HUES48 (cell line): ENCODE measurements at regions not wholly inside any gene's neighbourhood (a gene's known extent, or its start where the extent isn't known, plus 50 kb on each side); places are given as distances from the start of the nearest gene placed in this dataset.

ENCODE experiments used
- H3K27ac ChIP-seq: one replicate; pipeline ENCODE4 v1.7.0; 2013; ENCODE audit warnings: low read depth, low read length, inconsistent platforms
- H3K27me3 ChIP-seq: 2 replicates; pipeline ENCODE4 v1.6.1; 2013; ENCODE audit warnings: mild to moderate bottlenecking, low read length; ENCODE audit not compliant: control insufficient read depth, insufficient read depth
- H3K36me3 ChIP-seq: 2 replicates; pipeline ENCODE4 v1.6.1; 2013; ENCODE audit warnings: low read length; ENCODE audit not compliant: control insufficient read depth, insufficient read depth
- H3K4me1 ChIP-seq: 2 replicates; pipeline ENCODE4 v1.6.1; 2013; ENCODE audit warnings: mild to moderate bottlenecking, low read length; ENCODE audit not compliant: control insufficient read depth, insufficient read depth
- H3K4me3 ChIP-seq: 2 replicates; pipeline ENCODE4 v1.5.1; 2013; ENCODE audit warnings: mild to moderate bottlenecking, low read depth, low read length
- H3K9ac ChIP-seq: 2 replicates; pipeline ENCODE4 v1.6.1; 2013; ENCODE audit warnings: mild to moderate bottlenecking, low read depth, low read length, moderate library complexity
- H3K9me3 ChIP-seq: 2 replicates; pipeline ENCODE4 v1.6.1; 2013; ENCODE audit warnings: low read length; ENCODE audit not compliant: control insufficient read depth, insufficient read depth

DNA sequence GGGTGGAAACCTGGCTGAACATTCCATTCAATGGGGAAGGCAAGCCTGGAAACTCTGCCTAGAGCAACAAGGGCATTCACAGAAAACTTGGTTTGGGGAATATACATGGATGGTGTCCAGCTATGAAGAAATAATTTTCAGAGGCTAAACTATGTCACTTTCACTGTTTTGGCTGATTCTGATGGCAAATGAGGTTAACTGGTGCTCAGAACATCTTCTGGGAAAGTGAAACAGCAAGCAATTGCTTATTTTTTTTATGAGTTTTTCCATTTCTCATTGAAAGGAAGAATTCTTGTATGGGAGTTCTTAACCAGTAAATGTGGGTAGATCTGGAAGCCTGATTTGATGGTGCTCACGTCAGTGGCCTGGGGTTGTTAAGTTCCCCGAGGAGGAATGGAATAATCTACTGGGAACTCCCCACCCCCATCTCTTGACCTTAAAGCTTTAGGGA, 132.8 kb upstream of the BTG1 start:
- Histone ChIP-seq H3K4me3 (no peak overlapping the region), H3K27ac (no peak overlapping the region), H3K27me3 (no peaks in the 10 kb centered on the region), H3K4me1 (no peaks in the 10 kb centered on the region), H3K9ac (no peak overlapping the region), H3K9me3 (no peaks in the 10 kb centered on the region), H3K36me3 (no peaks in the 10 kb centered on the region)

GRCh38 chr12:92277795-92278194, 132.1 kb upstream of the BTG1 start:
- Histone ChIP-seq H3K4me1 (no peaks in the 10 kb centered on the region), H3K27ac (no peak overlapping the region), H3K9ac (no peak overlapping the region), H3K9me3 (no peaks in the 10 kb centered on the region), H3K36me3 (no peaks in the 10 kb centered on the region), H3K4me3 (no peak overlapping the region), H3K27me3 (no peaks in the 10 kb centered on the region)

GRCh38 chr12:92276276-92276675, 130.6 kb upstream of the BTG1 start:
- Histone ChIP-seq H3K4me1 (no peaks in the 10 kb centered on the region), H3K4me3 (no peak overlapping the region), H3K9ac (no peak overlapping the region), H3K27ac (no peak overlapping the region), H3K27me3 (no peaks in the 10 kb centered on the region), H3K9me3 (no peaks in the 10 kb centered on the region), H3K36me3 (no peaks in the 10 kb centered on the region)

GRCh38 chr12:92275443-92276154, 130.0 kb upstream of the BTG1 start:
- Histone ChIP-seq H3K27ac (no peak overlapping the region), H3K9ac (no peak overlapping the region), H3K4me3 (no peak overlapping the region), H3K9me3 (no peaks in the 10 kb centered on the region), H3K36me3 (no peaks in the 10 kb centered on the region), H3K4me1 (no peaks in the 10 kb centered on the region), H3K27me3 (no peaks in the 10 kb centered on the region)

DNA sequence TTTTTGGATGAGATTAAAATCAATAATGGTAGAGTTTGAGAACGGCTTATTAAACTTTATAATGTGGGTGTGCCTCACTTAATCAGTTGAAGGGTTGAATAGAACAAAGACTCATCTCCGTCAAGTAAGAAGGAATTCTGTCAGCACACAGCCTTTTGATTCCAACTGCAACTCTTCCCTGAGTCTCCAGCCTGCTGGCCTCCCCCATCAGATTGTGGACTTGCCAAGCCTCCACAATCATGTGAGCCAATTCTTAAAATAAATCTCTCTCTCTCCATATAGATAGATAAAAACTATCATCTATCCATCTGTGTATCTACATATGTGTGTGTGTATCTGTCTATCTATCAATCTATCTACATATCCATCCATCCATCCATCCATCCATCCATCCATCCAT, 127.4 kb upstream of the BTG1 start:
- H3K9ac ChIP-seq: no peak overlapping the region
- H3K27ac ChIP-seq: no peak overlapping the region
- no peak overlapping the region for H3K4me3 ChIP-seq
- H3K4me1 ChIP-seq: no peaks in the 10 kb centered on the region
- no peaks in the 10 kb centered on the region for H3K36me3 ChIP-seq
- no peaks in the 10 kb centered on the region for H3K9me3 ChIP-seq
- H3K27me3 ChIP-seq: no peaks in the 10 kb centered on the region

DNA sequence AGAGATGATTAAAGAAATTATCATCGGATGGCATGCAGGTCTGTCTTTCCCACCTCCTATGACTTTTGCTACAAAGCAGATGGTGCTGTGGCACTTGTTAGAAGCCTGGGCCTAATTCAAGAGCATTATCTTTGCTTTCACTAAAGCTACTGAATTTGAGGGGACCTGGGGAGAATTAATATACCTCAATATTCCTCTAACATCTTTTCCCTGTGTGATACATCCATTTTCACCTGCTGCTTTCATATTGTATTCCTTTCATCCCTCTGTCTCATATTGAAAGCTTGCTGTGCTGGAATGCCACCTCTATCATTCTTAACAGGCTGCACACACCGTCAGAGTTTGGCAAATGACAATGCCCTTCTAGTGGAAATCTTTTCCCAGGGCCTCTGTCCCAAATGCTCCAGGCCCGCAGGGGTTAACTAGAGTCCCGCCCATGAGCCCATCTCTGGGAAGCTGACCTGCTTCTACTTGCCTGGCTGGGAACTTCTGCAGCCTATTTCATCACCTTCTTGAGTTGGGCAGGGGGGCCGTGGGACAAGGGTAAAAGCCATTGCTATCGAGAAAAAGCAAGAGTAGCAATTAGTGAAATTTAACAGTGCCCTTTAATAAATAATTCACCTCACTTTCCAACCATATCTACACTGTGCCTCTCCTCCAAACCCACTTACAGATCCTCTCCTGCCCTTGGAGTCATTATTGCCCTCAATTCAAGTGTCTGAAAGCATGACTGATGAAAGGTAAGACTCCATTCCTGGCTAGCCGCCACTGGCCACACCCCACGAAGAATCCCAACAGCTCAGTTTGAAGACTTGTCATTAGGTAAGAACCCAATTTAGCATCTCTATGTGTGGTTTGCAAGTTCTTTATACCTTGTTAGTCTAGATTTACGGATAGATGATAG, 126.7 kb upstream of the BTG1 start:
- H3K9me3 ChIP-seq: no peaks in the 10 kb centered on the region
- no peaks in the 10 kb centered on the region for H3K27me3 ChIP-seq
- H3K4me3 ChIP-seq: no peak overlapping the region
- H3K9ac ChIP-seq: no peak overlapping the region
- no peaks in the 10 kb centered on the region for H3K4me1 ChIP-seq
- H3K27ac ChIP-seq: no peak overlapping the region
- no peaks in the 10 kb centered on the region for H3K36me3 ChIP-seq

GRCh38 chr12:92271341-92271740, 125.7 kb upstream of the BTG1 start:
- H3K4me3 ChIP-seq: no peak overlapping the region

GRCh38 chr12:92270521-92270920, 124.9 kb upstream of the BTG1 start:
- Histone ChIP-seq H3K27ac (no peak overlapping the region), H3K4me1 (no peaks in the 10 kb centered on the region), H3K9me3 (no peaks in the 10 kb centered on the region), H3K27me3 (no peaks in the 10 kb centered on the region), H3K36me3 (no peaks in the 10 kb centered on the region), H3K9ac (no peak overlapping the region), H3K4me3 (no peak overlapping the region)

More at GRCh38 chr12:92271341-92271740, 125.7 kb upstream of the BTG1 start:
- no peaks in the 10 kb centered on the region for H3K9me3 ChIP-seq
- no peaks in the 10 kb centered on the region for H3K4me1 ChIP-seq
- no peaks in the 10 kb centered on the region for H3K27me3 ChIP-seq
- H3K27ac ChIP-seq: no peak overlapping the region
- no peaks in the 10 kb centered on the region for H3K36me3 ChIP-seq
- H3K9ac ChIP-seq: no peak overlapping the region

GRCh38 chr12:92268946-92269345, 123.3 kb upstream of the BTG1 start:
- no peaks in the 10 kb centered on the region for H3K9me3 ChIP-seq
- H3K4me1 ChIP-seq: no peaks in the 10 kb centered on the region
- no peaks in the 10 kb centered on the region for H3K27me3 ChIP-seq
- H3K4me3 ChIP-seq: no peak overlapping the region
- H3K36me3 ChIP-seq: no peaks in the 10 kb centered on the region
- H3K9ac ChIP-seq: no peak overlapping the region
- no peak overlapping the region for H3K27ac ChIP-seq

GRCh38 chr12:92261692-92262091, 116.0 kb upstream of the BTG1 start:
- H3K9me3 ChIP-seq: no peaks in the 10 kb centered on the region
- no peaks in the 10 kb centered on the region for H3K27me3 ChIP-seq
- H3K4me1 ChIP-seq: 0 out of 2 replicates have a peak, but pooled peaks cover 1% of the 10 kb centered on the region
- no peak overlapping the region for H3K4me3 ChIP-seq
- no peak overlapping the region for H3K9ac ChIP-seq
- H3K27ac ChIP-seq: no peak overlapping the region
- H3K36me3 ChIP-seq: no peaks in the 10 kb centered on the region

GRCh38 chr12:92261071-92261470, 115.4 kb upstream of the BTG1 start:
- Histone ChIP-seq H3K4me3 (no peak overlapping the region), H3K36me3 (no peaks in the 10 kb centered on the region), H3K4me1 (0 out of 2 replicates have a peak, but pooled peaks cover 6% of the 10 kb centered on the region), H3K9ac (no peak overlapping the region), H3K27me3 (no peaks in the 10 kb centered on the region), H3K9me3 (no peaks in the 10 kb centered on the region), H3K27ac (no peak overlapping the region)
